ENCODE measurements at regions not wholly inside any gene's neighbourhood (a gene's known extent, or its start where the extent isn't known, plus 50 kb on each side); places are given as distances from the start of the nearest gene placed in this dataset.

DNA sequence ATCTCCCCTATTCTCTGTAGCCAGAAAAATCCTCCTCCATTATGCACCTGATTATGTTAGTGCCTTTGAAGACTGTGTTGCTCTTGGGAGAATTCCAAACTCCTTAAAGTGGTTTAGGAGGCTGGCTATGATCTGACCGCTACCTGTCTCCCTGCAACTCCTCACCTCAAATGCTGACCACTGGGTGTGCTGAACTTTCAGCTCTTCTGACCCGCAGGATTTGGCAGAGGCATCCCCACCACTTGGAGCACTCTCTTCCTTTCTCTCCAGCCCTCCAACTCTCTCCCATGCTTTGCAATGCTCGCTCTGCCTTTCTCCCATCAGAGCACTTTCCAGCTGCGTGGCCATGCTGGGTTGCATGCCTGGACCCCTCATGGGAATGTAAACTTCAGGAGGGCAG, 227.6 kb downstream of the RPS24 start:
- Mint-ChIP-seq H3K4me1 (no peaks in the 10 kb centered on the region), H3K27ac (no peak overlapping the region), H3K27me3 (peaks cover 3% of the 10 kb centered on the region), H3K36me3 (ENCODE audit: low read depth) (no peaks in the 10 kb centered on the region), H3K9me3 (no peaks in the 10 kb centered on the region), H3K4me3 (no peak overlapping the region)
- ATAC-seq (replicated peaks) = no peak

DNA sequence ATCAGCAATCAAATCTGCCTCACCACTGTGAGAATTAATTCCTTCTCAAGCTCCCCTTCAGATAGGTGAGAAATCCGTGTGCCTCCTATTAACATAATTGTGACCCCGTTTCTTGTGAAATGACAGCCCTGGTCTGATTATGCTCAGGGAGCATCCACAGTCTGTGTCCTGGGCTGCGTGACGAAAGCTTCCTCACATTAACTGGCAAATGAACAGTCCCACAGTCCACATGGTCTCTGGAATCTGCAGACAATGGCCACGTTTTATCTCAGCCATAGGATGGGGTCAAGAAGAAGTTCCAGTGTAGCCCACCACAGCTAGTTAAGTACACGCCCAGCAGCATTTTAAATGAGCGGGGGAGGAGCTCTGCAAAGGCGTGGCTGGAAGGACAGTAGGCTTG, 229.2 kb downstream of the RPS24 start:
- Mint-ChIP-seq H3K36me3 (ENCODE audit: low read depth) (no peaks in the 10 kb centered on the region), H3K4me3 (no peak overlapping the region), H3K4me1 (no peaks in the 10 kb centered on the region), H3K27ac (no peak overlapping the region), H3K9me3 (no peaks in the 10 kb centered on the region), H3K27me3 (peaks cover 3% of the 10 kb centered on the region)
- ATAC-seq (replicated peaks) = no peak

DNA sequence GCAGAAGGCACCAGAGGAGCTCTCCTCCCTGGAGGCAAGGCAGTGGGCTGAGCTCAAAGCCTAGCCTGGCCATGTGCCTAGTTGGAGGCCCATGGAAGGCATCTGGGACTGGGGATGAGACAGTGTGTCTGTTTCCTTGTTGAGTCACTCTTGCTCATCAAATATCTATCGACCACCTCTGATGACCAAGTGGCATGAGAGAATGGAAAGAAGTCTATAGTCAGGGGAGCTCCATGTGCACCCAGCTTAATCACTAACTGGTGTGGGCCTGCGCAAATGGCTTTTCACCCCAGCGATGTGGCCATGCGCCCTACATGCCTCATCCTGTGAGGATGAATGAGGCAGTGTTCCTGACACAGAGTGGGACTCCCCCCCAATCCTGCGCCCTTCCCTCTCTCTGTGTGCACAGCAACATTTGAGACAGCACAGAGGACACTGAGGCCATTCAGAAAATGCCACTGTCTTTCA, 229.9 kb downstream of the RPS24 start:
- Mint-ChIP-seq H3K4me1 (no peaks in the 10 kb centered on the region), H3K36me3 (ENCODE audit: low read depth) (no peaks in the 10 kb centered on the region), H3K9me3 (no peaks in the 10 kb centered on the region), H3K4me3 (no peak overlapping the region), H3K27me3 (peaks cover 3% of the 10 kb centered on the region), H3K27ac (no peak overlapping the region)
- no peak for ATAC-seq (replicated peaks)

DNA sequence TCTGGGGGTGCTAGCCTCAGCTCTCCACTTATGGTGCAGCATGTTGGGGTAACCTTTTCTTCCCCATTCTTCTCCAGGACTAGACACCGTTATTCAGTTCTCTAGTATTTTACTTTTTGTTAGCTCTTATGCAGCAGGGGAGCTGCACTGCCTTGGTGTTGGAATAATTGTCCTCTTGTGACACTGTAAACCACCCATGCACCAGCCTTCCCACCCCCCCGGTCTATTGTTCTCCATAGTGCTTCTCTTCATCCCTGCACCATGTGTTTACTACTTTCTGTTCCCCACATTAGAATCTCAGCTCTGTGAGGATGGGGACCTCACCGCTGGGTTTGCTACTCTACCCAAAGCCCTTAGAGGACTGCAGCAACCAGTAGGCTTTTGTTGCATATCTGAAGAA, 230.7 kb downstream of the RPS24 start:
- no peaks in the 10 kb centered on the region for H3K9me3 Mint-ChIP-seq
- no peak overlapping the region for H3K27ac Mint-ChIP-seq
- H3K4me1 Mint-ChIP-seq = no peaks in the 10 kb centered on the region
- H3K36me3 Mint-ChIP-seq (ENCODE audit: low read depth) = no peaks in the 10 kb centered on the region
- peaks cover 3% of the 10 kb centered on the region for H3K27me3 Mint-ChIP-seq
- H3K4me3 Mint-ChIP-seq = no peak overlapping the region
- ATAC-seq (replicated peaks) = no peak

DNA sequence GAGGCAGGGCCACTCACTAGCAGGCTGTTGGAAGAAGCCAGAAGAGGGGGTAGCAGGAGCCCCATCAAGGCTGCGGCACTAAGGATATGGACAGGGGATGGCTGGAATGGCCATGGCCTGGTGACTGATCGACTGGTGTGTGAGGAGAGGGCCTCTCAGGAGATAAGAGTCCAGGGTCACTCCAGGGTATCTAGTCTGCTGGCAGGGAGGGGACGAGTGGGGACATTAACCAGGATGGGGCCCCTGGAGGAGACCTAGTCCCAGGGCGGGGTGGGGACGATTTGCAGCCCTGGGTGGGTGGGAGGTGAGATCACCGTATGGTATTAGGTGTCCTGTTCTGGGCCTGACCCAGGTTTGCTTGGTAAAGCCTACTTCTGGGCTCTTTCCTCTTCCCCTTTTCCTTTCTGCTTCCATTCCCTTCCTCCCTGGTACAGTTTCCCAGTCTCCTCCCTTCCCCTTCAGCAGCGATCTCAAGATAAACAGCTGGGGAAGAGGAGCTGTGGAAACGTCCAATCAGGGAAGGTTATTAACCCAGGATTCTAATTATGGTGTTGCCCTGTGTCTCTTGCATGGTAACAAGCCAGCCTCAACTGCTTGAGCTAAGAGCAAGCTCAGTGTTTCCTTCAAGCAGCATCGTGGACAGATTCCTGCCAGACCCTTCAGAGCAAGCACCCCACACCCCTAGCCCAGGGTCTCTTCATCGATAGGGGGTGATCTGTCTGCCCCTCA, 233.2 kb downstream of the RPS24 start:
- H3K27me3 Mint-ChIP-seq = peaks cover 6% of the 10 kb centered on the region
- no peaks in the 10 kb centered on the region for H3K4me1 Mint-ChIP-seq
- no peaks in the 10 kb centered on the region for H3K9me3 Mint-ChIP-seq
- ATAC-seq (replicated peaks) = no peak
- no peak overlapping the region for H3K27ac Mint-ChIP-seq
- H3K4me3 Mint-ChIP-seq = no peak overlapping the region
- H3K36me3 Mint-ChIP-seq (ENCODE audit: low read depth) = no peaks in the 10 kb centered on the region

DNA sequence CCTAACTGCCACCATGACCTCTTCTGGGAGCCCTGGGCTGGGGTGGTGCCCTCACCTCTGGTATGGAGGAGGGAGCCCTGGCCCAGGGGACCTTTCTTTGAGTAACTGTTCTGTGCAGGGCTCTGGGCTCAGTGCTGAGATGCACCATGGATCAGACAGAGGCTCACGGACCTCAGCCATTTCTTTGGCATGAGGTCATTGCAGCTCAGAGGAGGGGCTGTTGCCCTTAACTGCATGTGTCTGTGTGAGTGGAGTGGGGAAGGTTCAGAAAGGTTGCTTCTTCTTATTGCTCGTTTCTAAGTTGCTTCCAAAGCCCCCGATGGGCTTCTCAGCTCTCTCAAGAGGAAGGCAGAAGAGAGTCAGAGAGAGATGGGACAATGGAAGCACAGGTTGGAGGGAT, 233.9 kb downstream of the RPS24 start:
- no peak for ATAC-seq (replicated peaks)
- Mint-ChIP-seq H3K4me1 (no peaks in the 10 kb centered on the region), H3K27me3 (peaks cover 6% of the 10 kb centered on the region), H3K27ac (no peak overlapping the region), H3K36me3 (ENCODE audit: low read depth) (no peaks in the 10 kb centered on the region), H3K4me3 (no peak overlapping the region), H3K9me3 (no peaks in the 10 kb centered on the region)

DNA sequence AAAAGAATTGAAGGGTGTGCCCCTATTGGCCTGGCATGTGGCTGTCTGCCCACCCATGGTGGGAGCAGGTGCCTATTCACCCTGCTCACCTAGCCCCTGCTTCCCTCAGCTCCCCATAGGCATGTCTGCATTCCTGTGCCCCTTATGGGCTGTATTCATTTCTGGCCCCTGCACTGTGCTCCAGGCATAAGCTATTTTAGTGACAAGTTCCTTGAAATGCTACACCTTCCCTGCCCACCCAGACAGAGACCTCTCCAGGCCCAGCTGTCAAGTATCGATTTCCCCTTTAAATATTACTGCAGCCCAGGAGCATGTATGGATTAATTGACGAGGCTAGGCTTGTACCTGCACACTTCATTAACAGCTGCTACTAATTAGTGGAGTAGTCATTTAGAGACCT, 235.4 kb downstream of the RPS24 start:
- no peaks in the 10 kb centered on the region for H3K9me3 Mint-ChIP-seq

DNA sequence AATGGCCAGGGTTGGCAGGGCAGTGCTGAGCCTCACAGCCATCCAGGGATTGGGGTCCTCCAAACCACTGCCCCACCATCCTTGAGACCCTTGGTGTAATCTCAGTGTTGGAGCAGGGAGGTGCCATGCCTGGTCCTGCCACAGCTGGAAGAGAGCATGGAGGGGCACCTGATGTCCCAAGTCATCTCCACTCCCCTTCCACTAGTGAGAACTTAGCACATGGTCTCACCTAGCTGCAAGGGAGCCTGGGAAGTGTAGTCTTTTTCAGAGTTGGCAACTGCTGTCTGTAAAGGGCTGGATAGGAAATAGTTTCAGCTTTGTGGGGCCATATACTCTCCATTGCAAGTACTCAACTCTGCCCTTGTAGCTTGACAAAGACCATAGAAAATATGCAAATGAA, 238.7 kb downstream of the RPS24 start:
- H3K9me3 Mint-ChIP-seq = no peaks in the 10 kb centered on the region
- peaks cover 13% of the 10 kb centered on the region for H3K27me3 Mint-ChIP-seq
- H3K4me1 Mint-ChIP-seq = no peaks in the 10 kb centered on the region
- H3K36me3 Mint-ChIP-seq (ENCODE audit: low read depth) = no peaks in the 10 kb centered on the region
- no peak overlapping the region for H3K27ac Mint-ChIP-seq
- H3K4me3 Mint-ChIP-seq = no peak overlapping the region
- no peak for ATAC-seq (replicated peaks)

More for the DNA sequence above, 235.4 kb downstream of the RPS24 start:
- Mint-ChIP-seq H3K36me3 (ENCODE audit: low read depth) (no peaks in the 10 kb centered on the region), H3K27ac (no peak overlapping the region), H3K27me3 (peaks cover 9% of the 10 kb centered on the region), H3K4me3 (no peak overlapping the region), H3K4me1 (no peaks in the 10 kb centered on the region)
- ATAC-seq (replicated peaks) = no peak

DNA sequence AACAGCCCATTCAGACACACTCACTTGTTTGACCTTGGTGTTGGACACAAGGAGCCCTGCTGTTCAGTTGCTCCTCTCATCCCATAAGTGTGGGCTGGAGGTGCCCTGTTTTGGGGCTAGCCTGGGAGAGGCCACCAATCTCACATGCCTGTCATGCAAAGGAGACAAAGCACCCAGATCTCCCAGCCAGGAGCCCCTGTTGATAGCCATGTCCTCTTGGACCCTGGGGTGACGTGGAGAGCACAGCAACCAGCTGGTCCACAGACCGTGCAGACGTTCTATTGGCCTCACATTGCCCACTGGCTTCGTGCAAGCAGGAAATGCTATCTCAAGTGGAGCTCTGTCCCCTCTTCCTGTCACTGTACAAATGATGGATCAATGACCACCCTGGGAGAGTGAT, 240.8 kb downstream of the RPS24 start:
- ATAC-seq (replicated peaks) = no peak
- Mint-ChIP-seq H3K27ac (no peak overlapping the region), H3K4me3 (no peak overlapping the region), H3K9me3 (no peaks in the 10 kb centered on the region), H3K36me3 (ENCODE audit: low read depth) (no peaks in the 10 kb centered on the region), H3K4me1 (no peaks in the 10 kb centered on the region), H3K27me3 (peaks cover 13% of the 10 kb centered on the region)

DNA sequence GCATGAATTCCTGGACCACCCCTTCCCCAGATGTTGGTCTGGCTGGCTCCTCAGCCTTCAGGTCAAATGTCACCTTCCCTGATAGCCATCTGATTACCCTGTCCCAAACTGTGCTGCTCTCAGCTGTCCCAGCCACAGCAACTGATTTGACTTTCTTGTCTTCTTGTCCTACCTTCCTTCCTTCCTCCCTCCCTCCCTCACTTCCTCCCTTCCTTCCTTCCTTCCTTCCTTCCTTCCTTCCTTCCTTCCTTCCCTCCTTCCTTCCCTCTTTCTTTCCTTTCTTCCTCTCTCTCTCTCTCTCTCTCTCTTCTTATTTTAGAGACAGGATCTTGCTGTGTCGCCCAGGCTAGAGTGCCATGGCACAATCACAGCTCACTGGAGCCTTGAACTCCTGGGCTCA, 242.5 kb downstream of the RPS24 start:
- no peaks in the 10 kb centered on the region for H3K9me3 Mint-ChIP-seq
- peaks cover 16% of the 10 kb centered on the region for H3K27me3 Mint-ChIP-seq
- no peaks in the 10 kb centered on the region for H3K36me3 Mint-ChIP-seq (ENCODE audit: low read depth)
- ATAC-seq (replicated peaks) = no peak
- no peak overlapping the region for H3K27ac Mint-ChIP-seq
- no peaks in the 10 kb centered on the region for H3K4me1 Mint-ChIP-seq
- no peak overlapping the region for H3K4me3 Mint-ChIP-seq

DNA sequence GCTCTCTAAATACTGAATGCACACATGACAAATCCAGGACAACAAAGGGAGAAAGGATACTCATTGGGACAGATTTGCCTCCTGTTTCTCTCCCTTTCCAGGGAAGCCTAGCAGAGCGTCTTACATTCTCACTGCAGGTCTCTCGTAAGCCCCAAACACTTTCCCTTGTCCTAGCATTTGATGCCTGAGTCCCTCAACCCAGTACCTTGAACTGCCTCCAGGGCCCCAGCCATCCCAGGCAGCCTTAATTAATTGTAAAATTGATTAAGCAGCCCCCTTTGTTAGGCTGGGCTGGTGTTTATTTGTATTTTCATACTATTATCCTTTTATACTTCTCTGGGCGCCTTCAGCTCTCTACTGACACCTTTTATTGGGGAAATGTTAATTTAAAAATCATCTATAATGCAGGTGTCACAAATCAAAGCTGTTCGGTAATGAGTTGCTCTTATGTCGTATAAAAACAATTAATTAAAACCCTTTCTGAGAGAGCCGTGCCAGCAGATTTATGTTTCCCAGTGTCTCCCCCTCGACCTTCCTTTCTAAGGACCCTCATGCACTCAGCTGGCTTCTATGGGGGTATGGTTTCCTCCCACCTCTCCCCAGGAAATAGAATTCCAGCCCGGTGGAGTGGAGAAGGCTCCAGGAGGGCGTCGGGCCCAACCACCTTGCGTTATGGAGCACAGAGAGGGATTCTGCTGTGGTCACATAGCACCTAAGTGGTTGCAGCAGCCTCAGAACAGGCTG, 243.8 kb downstream of the RPS24 start:
- Mint-ChIP-seq H3K9me3 (no peaks in the 10 kb centered on the region), H3K27ac (no peak overlapping the region), H3K4me1 (no peaks in the 10 kb centered on the region), H3K36me3 (ENCODE audit: low read depth) (no peaks in the 10 kb centered on the region), H3K27me3 (peaks cover 16% of the 10 kb centered on the region), H3K4me3 (no peak overlapping the region)
- ATAC-seq (replicated peaks) = no peak

DNA sequence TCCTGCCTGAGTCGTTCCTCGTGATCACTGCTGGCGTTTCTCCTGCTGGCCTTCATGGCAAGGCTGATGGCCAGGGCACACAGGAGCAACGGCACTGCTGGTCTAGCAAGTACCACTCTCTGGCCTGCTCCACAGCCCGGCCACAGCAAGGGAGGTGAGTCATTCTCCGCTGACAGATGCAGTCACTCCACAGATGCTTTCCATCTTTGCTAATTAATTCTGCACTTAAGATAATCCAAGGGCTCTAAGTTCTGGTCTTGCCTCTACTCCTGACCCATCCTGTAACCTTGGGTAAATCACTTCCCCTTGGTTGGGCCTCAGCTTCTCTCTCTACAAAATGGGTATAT, 244.4 kb downstream of the RPS24 start:
- no peak for ATAC-seq (replicated peaks)
- Mint-ChIP-seq H3K36me3 (ENCODE audit: low read depth) (no peaks in the 10 kb centered on the region), H3K4me1 (no peaks in the 10 kb centered on the region), H3K27ac (no peak overlapping the region), H3K9me3 (no peaks in the 10 kb centered on the region), H3K4me3 (no peak overlapping the region), H3K27me3 (peaks cover 16% of the 10 kb centered on the region)

DNA sequence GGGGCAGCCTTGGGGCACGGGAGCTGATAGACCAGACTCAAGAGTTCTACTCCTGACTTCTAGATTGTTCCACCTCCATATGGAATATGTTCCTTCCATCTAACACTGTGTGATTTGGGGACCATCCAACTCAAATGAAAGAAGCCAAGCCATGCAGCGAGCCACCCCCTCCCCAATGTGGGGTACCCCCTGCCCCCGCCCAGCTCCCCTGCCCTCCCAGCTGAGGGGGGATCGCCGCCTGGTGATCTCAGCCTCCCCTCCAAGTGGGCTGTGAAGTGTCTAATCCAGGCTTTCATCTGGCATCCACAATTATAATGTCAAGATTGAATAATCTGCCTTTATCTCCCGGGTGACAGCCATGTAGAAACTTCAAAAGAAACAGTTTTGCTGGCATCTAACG, 246.1 kb downstream of the RPS24 start:
- H3K4me1 Mint-ChIP-seq = no peaks in the 10 kb centered on the region
- H3K9me3 Mint-ChIP-seq = no peaks in the 10 kb centered on the region
- peaks cover 16% of the 10 kb centered on the region for H3K27me3 Mint-ChIP-seq
- H3K4me3 Mint-ChIP-seq = no peak overlapping the region
- H3K27ac Mint-ChIP-seq = no peak overlapping the region
- no peaks in the 10 kb centered on the region for H3K36me3 Mint-ChIP-seq (ENCODE audit: low read depth)
- ATAC-seq (replicated peaks) = no peak

DNA sequence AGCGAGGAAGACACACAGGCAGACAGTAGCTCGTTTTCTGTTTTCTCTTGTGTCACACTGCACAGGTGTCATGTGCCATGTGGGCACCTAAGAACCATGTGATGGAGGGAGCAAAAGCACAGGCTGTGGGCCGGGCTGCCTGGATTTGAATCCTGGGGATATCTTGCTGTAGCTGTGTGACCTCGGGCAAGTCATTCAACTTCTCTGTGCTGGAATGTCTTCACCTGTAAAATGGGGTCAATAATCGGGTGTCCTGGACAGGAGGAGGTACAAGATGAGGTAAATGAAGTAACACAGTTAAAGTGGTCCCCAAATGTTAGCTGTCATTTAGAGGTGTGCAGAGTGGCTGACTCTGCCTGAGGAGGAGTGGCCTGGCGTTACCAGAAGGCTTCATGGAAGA, 246.9 kb downstream of the RPS24 start:
- ATAC-seq (replicated peaks) = no peak
- Mint-ChIP-seq H3K36me3 (ENCODE audit: low read depth) (no peaks in the 10 kb centered on the region), H3K4me3 (no peak overlapping the region), H3K27me3 (peaks cover 13% of the 10 kb centered on the region), H3K4me1 (no peaks in the 10 kb centered on the region), H3K9me3 (no peaks in the 10 kb centered on the region), H3K27ac (no peak overlapping the region)

DNA sequence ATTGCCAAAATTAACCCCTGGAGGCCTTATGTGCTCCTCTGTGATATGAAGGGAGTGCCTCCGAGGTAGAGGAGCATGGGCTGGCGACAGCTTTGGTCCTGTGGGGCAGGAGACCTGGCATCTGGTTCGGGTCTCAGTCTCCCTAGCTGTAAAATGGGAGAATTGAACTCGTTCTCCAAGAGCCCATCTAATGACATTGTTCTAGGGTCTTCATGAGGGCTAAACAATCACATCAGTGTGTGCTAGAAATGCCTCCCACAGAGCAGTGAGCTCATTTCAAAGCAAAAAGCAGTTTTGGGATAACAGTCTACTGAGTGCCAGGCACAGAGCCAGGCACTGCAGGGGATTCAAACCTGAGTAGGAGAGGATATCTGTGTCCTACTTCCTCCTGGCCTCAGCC, 248.0 kb downstream of the RPS24 start:
- H3K27ac Mint-ChIP-seq = no peak overlapping the region
- H3K9me3 Mint-ChIP-seq = no peaks in the 10 kb centered on the region
- ATAC-seq (replicated peaks) = no peak
- H3K36me3 Mint-ChIP-seq (ENCODE audit: low read depth) = no peaks in the 10 kb centered on the region
- H3K27me3 Mint-ChIP-seq = peaks cover 13% of the 10 kb centered on the region
- H3K4me3 Mint-ChIP-seq = no peak overlapping the region
- H3K4me1 Mint-ChIP-seq = no peaks in the 10 kb centered on the region

Data from activated T-helper 17 cell treated with anti-CD3 and anti-CD28 coated beads, Interleukin-2, amount 50 U/mL, for 72 hours (primary cell).